HG02885 (cell line): ENCODE measurements at regions not wholly inside any gene's neighbourhood (a gene's known extent, or its start where the extent isn't known, plus 50 kb on each side); places are given as distances from the start of the nearest gene placed in this dataset.
"Not testable (repeated sequence)": the region's sequence is repeated elsewhere in the genome, so short reads cannot be mapped to it uniquely, and the experiment has no call there.

Experiments
- ATAC-seq: cut with Tn5 transposase; IDR thresholded peaks from one replicate; pipeline ENCODE4 v1.9.1; 2021; ENCODE audit warnings: mild to moderate bottlenecking; ENCODE audit not compliant: unreplicated experiment, poor library complexity

DNA sequence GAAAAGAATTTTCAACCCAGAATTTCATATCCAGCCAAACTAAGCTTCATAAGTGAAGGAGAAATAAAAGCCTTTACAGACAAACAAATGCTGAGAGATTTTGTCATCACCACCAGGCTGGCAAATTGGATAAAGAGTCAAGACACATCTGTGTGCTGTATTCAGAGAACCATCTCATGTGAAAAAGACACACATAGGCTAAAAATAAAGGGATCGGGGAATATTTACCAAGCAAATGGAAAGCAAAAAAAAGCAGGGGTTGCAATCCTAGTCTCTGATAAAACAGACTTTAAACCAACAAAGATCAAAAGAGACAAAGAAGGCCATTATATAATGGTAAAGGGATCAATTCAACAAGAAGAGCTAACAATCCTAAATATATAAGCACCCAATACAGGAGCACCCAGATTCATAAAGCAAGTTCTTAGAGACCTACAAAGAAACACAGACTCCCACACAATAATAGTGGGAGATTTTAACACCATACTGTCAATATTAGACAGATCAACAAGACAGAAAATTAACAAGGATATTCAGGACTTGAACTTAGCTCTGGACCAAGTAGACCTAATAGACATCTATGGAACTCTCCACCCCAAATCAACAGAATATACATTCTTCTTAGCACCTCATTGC, 55.9 kb upstream of the ACSM6 start:
- ATAC-seq = not testable (repeated sequence)

DNA sequence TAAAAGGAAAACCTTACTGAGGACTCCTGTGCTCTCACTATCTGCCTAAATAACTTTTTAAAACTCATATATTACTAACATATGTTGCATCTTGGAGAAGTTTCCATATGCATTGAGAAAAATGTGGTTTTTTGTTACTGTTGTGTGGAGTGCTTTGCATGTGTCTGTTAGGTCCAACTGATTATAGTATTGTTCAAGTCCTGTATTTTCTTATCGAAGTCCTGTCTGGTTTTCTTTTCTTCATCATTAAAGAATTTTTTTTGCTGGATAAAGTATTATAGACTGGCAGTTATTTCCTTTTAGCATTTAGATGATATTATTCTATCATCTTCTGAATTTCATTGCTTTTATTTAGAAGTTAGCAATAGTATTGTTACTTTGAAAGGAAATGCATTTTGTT, 59.5 kb upstream of the ACSM6 start:
- ATAC-seq = no peak

DNA sequence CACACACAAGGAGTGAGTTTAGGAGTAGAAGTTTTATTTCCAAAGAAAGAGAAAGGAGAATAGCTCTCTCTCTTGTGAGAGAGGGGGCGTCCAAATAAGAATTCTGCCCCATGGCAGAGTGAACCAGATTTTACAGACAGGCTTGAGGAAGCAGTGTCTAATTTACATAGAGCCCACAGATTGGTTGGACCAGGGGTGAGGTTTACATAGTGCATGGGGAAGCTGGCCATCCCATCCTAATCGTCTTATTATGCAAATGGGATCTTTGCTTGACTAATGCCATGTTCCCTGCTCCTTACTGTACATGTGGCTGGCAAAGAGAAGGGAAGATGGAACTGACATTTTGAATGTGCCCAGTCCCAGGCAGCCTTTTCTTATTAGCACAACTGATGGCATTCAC, 60.0 kb upstream of the ACSM6 start:
- no peak for ATAC-seq

DNA sequence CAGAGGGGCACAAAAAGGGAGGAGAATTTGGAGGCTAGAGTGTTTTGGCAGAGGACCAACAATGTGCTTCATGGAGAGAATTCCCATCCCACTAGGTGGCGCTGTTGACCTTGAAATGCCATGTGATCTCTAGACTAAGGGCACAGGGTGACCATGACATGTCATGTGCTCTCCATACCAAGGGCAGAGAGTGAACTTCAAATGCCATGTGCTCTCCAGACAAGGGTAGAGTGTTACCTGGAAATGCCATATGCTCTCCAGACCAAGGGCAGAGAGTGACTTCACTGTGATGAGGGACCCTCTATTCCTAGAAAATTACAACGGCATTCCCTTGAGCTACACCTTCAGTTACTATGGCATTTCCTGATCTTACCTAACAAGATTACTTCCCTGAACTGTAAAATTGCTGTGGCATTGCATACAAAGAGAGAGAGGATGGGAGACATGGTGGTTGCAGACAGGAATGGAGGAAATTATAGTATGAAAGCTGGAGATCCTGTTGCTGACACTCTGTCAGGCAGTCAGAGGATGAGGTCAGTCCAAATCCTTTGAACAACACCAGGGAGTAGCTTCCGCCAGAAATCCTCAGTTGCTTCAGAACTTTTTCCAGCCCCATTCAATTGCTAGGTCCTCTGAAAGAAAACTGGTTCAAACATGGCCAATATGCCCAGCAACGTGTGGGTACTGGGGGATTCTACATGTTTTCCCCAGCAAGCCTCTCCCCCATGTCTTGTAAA, 60.9 kb upstream of the ACSM6 start:
- peak; percentile 95 for ATAC-seq

DNA sequence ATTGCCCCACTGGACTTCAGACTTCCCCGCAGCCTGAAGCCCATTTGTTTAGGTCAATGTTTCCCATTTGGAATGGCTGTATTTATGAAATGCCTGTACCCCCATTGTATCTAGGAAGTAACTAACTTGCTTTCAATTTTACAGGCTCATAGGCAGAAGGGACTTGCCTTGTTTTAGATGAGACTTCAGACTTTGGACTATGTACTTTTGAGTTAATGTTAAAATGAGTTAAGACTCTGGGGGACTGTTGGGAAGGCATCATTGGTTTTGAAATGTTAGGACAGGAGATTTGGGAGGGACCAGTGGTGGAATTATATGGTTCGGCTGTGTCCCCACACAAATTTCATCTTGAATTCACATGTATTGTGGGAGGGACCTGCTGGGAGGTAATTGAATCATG, 61.1 kb upstream of the CYP2C8 start:
- not testable (repeated sequence) for ATAC-seq

DNA sequence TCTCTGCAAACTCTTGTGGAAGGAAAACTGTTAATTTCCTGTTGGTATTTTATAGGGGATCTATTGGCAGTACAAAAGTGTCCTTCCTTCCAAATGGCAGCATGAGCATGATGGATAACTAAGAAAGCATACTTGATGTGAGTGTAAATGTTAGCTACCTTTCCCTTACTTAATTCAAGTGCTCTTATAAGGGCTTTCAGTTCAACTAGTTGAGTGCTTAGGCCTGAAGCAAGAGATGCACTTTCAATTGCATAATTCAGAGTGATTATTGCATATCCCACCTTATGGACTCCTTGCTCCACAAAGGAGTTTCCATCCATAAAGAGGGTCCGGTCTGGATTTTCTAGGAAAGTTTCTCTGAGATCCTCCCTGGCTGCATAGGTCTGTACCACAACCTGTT, 56.3 kb upstream of the CYP2C8 start:
- no peak for ATAC-seq

DNA sequence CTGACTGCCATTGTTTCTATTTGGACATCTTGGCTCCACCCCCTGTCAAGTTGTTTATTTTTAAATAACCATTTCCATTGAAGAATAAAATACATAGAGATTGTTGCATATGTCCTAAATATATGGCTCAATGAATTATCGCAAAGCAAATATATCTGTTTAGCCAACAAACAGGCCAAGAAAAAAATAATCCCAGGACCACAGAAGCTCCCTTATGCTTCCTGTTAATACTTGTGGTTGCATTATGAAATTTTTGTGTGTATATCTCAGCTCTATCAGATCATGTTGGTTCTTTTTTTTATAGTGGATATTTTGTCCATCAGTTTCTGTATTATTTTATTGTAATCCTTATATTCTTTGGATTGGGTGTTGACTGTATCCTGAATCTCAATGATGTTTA, 53.4 kb upstream of the CYP2C8 start:
- ATAC-seq = no peak

DNA sequence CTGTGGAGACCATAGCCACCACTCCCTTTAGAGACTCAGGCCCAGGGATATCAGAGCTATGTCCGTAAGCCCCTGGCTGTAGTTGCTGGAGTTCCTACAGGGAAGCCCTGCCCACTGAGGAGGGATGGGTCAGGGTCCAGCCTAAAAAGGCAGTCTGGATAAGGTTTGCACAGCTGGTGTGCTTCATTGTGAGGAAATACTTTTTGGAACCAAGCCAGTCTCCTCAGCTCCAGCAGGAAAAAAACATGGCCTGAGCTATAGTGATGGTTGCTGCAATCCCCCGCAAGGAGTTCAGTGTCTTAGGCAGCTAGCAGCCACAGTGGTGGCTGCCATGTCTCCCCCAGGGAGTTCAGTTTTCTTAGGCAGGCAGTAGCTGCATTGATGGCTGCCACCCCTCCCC, 52.6 kb upstream of the CYP2C8 start:
- no peak for ATAC-seq
